COLO829 (cell line): ENCODE measurements at regions not wholly inside any gene's neighbourhood (a gene's known extent, or its start where the extent isn't known, plus 50 kb on each side); places are given as distances from the start of the nearest gene placed in this dataset.

Experiments used
- DNase-seq: peaks from one replicate; pipeline ENCODE4 v3.0.0; 2012; ENCODE audit warnings: low spot score

DNA sequence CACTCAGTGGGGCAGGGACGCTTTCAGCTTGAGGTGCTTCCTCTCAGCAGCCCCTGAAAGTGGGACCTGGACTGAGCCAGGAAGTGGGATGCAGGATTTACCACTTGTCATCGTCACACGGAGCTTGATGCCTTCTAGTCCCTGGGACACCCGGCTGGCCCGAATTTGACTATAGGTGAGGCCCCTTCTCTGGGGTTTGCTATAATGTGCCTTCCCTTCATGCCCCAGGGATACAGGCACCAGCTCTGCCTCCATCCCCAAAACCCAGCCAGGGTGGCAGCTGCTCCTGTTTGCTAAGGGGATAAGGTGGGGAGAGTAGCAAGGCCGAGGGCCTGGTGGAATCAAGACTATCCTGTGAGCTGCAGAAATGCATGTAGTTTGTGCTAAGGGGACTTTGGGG, 235.0 kb downstream of the GLRX3 start:
- DNase-seq: no peak

GRCh38 chr10:130371666-130372065, 235.5 kb downstream of the GLRX3 start:
- no peak for DNase-seq

DNA sequence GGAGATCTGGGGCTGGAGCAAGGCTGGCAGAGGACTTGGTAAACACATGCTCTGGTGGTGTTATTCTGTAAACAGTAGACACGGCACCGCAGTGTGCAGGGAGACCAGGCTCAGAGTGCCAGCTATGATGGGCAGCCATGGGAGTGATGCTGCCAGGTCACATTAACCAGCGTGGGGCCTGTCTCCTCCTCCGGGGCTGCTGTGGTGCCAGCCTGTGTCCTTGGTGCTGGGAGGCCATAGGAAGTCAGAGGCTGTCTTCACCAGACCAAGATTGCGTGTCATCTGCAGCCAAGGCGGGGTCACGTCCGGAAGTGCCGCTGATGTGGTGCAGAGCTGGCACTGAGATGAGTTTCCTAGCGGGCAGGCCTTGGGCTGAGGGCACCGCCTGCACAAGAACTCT, 236.0 kb downstream of the GLRX3 start:
- no peak for DNase-seq

DNA sequence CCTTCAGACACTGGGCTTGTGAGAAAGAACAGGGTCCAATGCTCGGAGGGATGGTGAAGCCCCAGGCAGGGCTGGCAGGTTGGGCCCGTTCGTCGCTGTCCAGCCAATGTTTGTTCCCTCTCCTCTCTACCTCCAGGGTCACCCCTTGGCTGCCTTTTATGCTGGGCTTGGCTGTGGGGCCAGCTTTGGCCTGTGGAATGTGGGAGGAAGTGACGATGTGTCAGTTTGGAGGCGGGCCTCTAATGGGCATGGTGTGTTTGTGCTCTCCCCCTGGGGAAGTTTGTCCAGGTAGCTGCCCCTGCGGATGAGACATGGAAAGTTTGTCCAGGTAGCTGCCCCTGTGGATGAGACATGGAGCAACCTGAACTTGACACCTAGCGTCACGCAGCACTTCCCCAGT, 236.7 kb downstream of the GLRX3 start:
- DNase-seq: no peak

DNA sequence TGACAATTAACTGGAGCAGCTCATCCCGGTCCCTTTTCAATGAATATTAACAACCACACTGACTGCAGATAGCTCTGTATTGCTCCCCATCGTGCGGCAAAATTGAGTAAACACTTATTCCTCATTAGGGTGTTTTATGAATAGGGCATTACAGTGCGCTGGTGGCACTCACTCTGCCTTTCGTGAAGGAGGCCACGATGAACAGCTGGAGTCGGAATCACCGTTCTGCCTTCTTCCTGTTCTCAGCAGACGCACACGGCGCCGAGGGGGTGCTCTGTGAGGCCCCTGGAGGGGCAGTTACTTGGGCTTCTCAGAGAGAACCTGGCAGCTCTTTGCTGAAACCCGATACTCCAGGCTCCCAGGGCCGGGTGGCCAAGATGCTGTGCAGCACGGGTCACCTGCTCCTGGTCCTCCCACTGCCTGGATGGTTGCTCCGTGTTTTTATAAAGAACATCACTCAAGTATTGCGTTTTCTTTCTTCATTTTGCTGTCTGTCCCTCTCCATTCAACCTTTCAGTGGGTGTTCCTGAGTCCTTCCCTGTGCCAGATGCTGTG, 241.9 kb downstream of the GLRX3 start:
- DNase-seq: no peak

DNA sequence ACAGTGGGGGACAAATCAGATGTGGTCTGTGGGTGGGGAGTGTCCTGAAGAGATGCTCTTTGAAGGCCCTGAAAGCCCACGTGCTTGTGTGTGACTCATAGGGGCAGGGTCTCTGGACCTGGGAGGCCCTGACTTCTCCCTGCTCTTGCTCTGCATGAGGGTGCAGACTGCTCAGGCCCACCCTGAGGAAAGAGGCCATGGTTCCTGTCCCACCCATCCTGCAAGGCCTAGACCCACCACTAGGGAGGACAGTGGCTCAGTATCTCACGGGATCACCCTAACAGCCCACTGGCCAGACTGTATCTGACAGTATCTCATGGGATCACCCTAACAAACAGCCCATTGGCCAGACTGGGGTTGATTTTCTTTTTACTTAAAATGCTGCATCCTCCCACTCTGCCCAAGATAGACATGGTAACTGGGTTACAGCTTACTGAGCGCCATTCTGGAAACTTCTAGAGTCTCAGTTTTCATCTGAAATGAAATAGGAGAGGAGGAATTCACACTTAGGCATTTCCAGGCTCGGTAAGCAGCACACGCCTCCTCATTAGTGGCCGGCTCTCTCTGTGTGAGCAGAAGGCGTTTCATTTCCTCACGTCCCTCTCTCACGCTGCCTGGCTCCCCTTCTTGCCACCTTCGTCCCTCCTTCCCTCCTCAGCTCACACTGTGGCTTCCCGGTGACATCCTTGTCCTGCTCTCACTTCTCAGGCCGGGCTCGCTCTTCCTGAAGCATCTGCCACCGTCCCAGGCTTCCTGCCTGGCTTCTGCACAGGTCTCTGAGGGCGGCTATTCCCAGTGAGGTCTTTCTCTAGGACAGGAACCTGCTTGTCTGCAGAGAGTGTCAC, 242.6 kb downstream of the GLRX3 start:
- DNase-seq: no peak

GRCh38 chr10:130380056-130380455, 243.9 kb downstream of the GLRX3 start:
- DNase-seq: no peak

DNA sequence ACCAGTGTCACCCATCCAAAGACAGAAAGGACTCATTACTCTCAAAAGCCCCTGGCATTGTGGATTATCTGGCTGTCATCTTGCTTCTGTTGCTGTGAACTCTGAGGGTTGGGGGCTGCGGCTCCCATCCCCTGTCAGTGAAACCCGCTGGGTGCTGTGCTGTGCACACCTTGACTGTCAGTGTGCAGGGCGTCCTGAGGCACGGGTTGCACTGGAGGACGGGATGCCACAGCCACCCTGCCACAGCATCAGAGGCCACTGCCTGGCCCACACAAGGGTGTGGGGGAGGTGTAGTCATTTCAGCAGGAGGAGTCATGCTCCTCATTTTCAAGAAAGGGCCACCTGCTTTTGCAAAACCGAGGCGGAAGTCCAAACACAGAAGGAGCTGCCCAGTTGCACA, 245.8 kb downstream of the GLRX3 start:
- DNase-seq: no peak

- no peak for DNase-seq
These were observed 251.9 kb downstream of the GLRX3 start for GRCh38 chr10:130387936-130388580.

GRCh38 chr10:130388746-130389145, 252.6 kb downstream of the GLRX3 start:
- no peak for DNase-seq

DNA sequence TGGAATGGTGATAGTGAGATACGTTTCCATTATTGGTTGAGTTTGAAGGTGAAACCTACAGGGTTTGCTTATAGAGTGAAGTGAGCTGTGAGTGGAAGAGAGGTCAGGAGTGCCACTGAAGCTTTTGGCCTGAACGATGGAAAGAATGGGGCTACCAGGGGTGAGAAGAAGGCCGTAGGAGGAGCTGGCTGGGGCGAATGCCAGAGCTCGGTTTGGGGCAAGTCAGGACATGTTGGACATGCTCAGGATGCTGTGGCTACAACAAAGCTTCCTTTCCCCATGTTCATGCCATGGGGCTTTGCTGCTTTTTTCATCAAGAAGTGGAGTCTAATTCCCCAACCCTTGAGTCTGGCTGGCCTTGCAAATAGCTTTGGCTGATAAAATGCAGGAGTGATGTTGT, 253.7 kb downstream of the GLRX3 start:
- DNase-seq: no peak

DNA sequence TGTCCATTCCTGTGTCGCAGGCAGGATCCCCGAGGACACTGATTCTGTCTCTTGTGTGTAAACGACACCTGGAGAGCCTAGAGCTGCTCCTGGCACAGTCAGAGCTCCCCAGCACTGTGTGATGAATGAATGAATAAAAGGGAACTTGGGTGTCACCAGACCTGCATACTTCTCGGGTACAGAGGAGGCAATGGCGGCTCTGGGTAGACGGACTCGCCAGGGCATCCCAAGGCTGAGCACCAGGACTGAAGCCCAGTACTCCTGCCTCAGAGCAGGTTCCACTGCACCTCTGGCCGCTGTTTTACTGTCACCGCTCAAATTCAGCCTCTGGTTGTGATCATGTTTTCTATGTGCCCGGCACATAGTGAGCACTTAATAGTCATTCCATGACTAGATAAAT, 255.8 kb downstream of the GLRX3 start:
- DNase-seq: no peak

DNA sequence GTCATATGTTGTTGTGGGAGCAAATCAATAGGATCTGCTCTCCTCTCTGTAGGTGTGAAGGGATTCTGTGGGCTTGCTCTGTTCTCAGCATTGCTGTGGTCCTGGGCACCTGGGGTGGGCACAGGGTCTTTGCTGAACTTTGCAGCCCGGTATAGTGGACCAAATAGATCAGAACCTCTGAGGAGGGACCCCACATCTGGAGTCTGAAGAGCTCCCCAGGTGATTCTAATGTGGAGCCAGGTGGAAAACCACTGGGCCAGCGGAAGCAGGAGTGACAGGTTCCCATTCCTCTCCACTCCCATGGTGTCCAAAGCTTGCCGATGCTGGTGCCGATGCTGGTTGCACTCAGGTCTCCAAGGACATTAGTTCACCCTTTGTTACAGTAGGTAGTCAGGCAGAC, 257.2 kb downstream of the GLRX3 start:
- no peak for DNase-seq

DNA sequence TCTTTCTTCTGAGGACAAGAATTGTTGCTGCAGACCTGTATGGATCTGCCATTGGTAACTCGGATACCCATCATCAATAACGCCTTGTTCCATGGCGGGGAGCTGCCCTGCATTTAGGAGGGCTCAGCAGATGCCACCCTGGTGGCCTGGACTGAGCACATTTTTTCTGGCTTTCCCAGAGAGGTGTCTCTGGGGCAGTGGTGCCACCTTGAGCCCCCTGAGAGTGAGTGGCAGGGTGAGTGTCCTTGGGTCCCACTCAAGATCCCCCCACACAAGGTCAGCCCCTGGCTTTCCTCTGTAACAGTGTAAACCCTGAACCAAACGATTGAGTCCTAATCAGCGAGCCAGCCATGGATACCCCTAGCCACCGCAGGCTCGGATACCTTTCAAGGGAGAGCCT, 258.6 kb downstream of the GLRX3 start:
- no peak for DNase-seq

GRCh38 chr10:130395248-130395936, 259.2 kb downstream of the GLRX3 start:
- no peak for DNase-seq

GRCh38 chr10:130396044-130396443, 259.9 kb downstream of the GLRX3 start:
- no peak for DNase-seq

GRCh38 chr10:130398090-130398994, 262.2 kb downstream of the GLRX3 start:
- no peak for DNase-seq

- no peak for DNase-seq
These were observed 263.3 kb downstream of the GLRX3 start for GRCh38 chr10:130399425-130399950.

- no peak for DNase-seq
These were observed 264.7 kb downstream of the GLRX3 start for GRCh38 chr10:130400890-130401289.

- DNase-seq: no peak
These were observed 265.9 kb downstream of the GLRX3 start for GRCh38 chr10:130401860-130402765.
